ENCODE measurements at regions not wholly inside any gene's neighbourhood (a gene's known extent, or its start where the extent isn't known, plus 50 kb on each side); places are given as distances from the start of the nearest gene placed in this dataset.
A peak's percentile ranks its signal among the peaks of the same experiment; 100 is the strongest.

- TF ChIP-seq CTCF (IDR thresholded peaks at IDR 0.05) = no peak
These were observed 141.5 kb downstream of the TBC1D30 start for GRCh38 chr12:64965920-64966319.

GRCh38 chr12:64968989-64969819 is 144.8 kb downstream of the TBC1D30 start:
- intact Hi-C loops (cut with DNase I) = no loop called here
- Histone ChIP-seq H3K36me3 (no peaks in the 10 kb centered on the region), H3K27me3 (ENCODE audit: low read depth) (no peaks in the 10 kb centered on the region), H3K9me3 (no peaks in the 10 kb centered on the region), H3K4me3 (no peak overlapping the region), H3K27ac (no peak overlapping the region), H3K4me1 (no peaks in the 10 kb centered on the region)
- no peak for TF ChIP-seq CTCF (IDR thresholded peaks at IDR 0.05)
- no peak for DNase-seq
- no peak for ATAC-seq

More at GRCh38 chr12:64965920-64966319, 141.5 kb downstream of the TBC1D30 start:
- ATAC-seq = peak in 1 of 2 donors; percentile 25
- DNase-seq = no peak
- H3K27ac ChIP-seq = no peak overlapping the region
- intact Hi-C loops (cut with DNase I) = no loop called here
- no peaks in the 10 kb centered on the region for H3K27me3 ChIP-seq (ENCODE audit: low read depth)
- H3K4me3 ChIP-seq = no peak overlapping the region
- no peaks in the 10 kb centered on the region for H3K36me3 ChIP-seq
- no peaks in the 10 kb centered on the region for H3K4me1 ChIP-seq
- no peaks in the 10 kb centered on the region for H3K9me3 ChIP-seq

- DNase-seq (no peak), ATAC-seq (no peak)
- Histone ChIP-seq H3K27ac (no peak overlapping the region), H3K4me1 (no peaks in the 10 kb centered on the region), H3K9me3 (no peaks in the 10 kb centered on the region), H3K4me3 (no peak overlapping the region), H3K36me3 (no peaks in the 10 kb centered on the region), H3K27me3 (ENCODE audit: low read depth) (no peaks in the 10 kb centered on the region)
- TF ChIP-seq CTCF (IDR thresholded peaks at IDR 0.05) = no peak
- intact Hi-C loops (cut with DNase I) = no loop called here
These were observed 145.0 kb downstream of the WIF1 start for GRCh38 chr12:64976131-64976530.

GRCh38 chr12:64983771-64984278 is 137.3 kb downstream of the WIF1 start:
- intact Hi-C loops (cut with DNase I) = no loop called here

GRCh38 chr12:64991121-64991611 is 129.9 kb downstream of the WIF1 start:
- TF ChIP-seq CTCF (IDR thresholded peaks at IDR 0.05) = no peak

More at GRCh38 chr12:64983771-64984278, 137.3 kb downstream of the WIF1 start:
- H3K27me3 ChIP-seq (ENCODE audit: low read depth) = no peaks in the 10 kb centered on the region
- H3K4me3 ChIP-seq = no peak overlapping the region
- DNase-seq (no peak), ATAC-seq (no peak)
- H3K36me3 ChIP-seq = no peaks in the 10 kb centered on the region
- H3K9me3 ChIP-seq = no peaks in the 10 kb centered on the region
- H3K4me1 ChIP-seq = no peaks in the 10 kb centered on the region
- no peak overlapping the region for H3K27ac ChIP-seq
- no peak for TF ChIP-seq CTCF (IDR thresholded peaks at IDR 0.05)

More at GRCh38 chr12:64991121-64991611, 129.9 kb downstream of the WIF1 start:
- H3K27me3 ChIP-seq (ENCODE audit: low read depth) = no peaks in the 10 kb centered on the region
- ATAC-seq = no peak
- intact Hi-C loops (cut with DNase I) = no loop called here
- no peaks in the 10 kb centered on the region for H3K9me3 ChIP-seq
- no peaks in the 10 kb centered on the region for H3K36me3 ChIP-seq
- no peak for DNase-seq
- H3K27ac ChIP-seq = no peak overlapping the region
- no peak overlapping the region for H3K4me3 ChIP-seq
- H3K4me1 ChIP-seq = no peaks in the 10 kb centered on the region

Measured in lower lobe of right lung (tissue), 2 donors.